Gastrocnemius medialis (tissue), 4 donors: ENCODE measurements at regions not wholly inside any gene's neighbourhood (a gene's known extent, or its start where the extent isn't known, plus 50 kb on each side); places are given as distances from the start of the nearest gene placed in this dataset.

Experiments used
- ATAC-seq, 2 donors: fragments of 150-250 bp; one replicate each; pipeline ENCODE4 v1.9.1; 2016
- DNase-seq, 2 donors: peaks; one replicate each; pipeline ENCODE4 v3.0.0-alpha.2; 2019
- H3K27ac ChIP-seq, 4 donors: fragments of 200-600 bp; sonication (generic); 1 replicate in 1 of 4; 2 replicates in 3 of 4; pipeline ENCODE4 v1.5.1; 2016 to 2018; ENCODE audit warnings: mild to moderate bottlenecking in 2 of 4, moderate library complexity in 1 of 4
- H3K27me3 ChIP-seq, 3 donors: fragments of 200-600 bp; sonication (generic) in 2 of 3; 1 replicate in 1 of 3; 2 replicates in 2 of 3; pipeline versions ENCODE4 v1.5.1 to v1.6.0; 2016 to 2019; ENCODE audit warnings: mild to moderate bottlenecking in 1 of 3, moderate library complexity in 1 of 3
- H3K36me3 ChIP-seq, 2 donors: fragments of 200-600 bp; sonication (generic) in 1 of 2; one replicate each; pipeline ENCODE4 v1.5.1; 2017 to 2018
- H3K4me1 ChIP-seq, 2 donors: fragments of 200-600 bp; sonication (generic) in 1 of 2; one replicate each; pipeline ENCODE4 v1.5.1; 2016 to 2017; ENCODE audit warnings: mild to moderate bottlenecking in 2 of 2
- H3K4me3 ChIP-seq, 4 donors: fragments of 200-600 bp; sonication (generic) in 3 of 4; 1 replicate in 1 of 4; 2 replicates in 3 of 4; pipeline ENCODE4 v1.5.1; 2016 to 2019; ENCODE audit warnings: mild to moderate bottlenecking in 2 of 4
- H3K9me3 ChIP-seq, 3 donors: fragments of 200-600 bp; sonication (generic) in 2 of 3; 1 replicate in 1 of 3; 2 replicates in 2 of 3; pipeline ENCODE4 v1.5.1; 2016 to 2019
- CTCF ChIP-seq, 5 experiments: fragments of 450-650 bp in 3 of 5; fragments of 200-600 bp in 2 of 5; sonication (generic) in 2 of 5; IDR thresholded peaks in 4 of 5; conservative IDR thresholded peaks in 1 of 5; 1 replicate in 4 of 5; 2 replicates in 1 of 5; pipeline ENCODE4 v1.5.1; 2016 to 2019; ENCODE audit warnings: antibody characterized with exemption in 5 of 5, mild to moderate bottlenecking in 3 of 5, moderate library complexity in 3 of 5
- POLR2A ChIP-seq, 2 donors: fragments of 450-650 bp; IDR thresholded peaks; one replicate each; pipeline ENCODE4 v1.6.1; 2017; ENCODE audit warnings: antibody characterized with exemption in 2 of 2, mild to moderate bottlenecking in 2 of 2, moderate library complexity in 2 of 2
- in situ Hi-C, 4 donors: fragments of 200-750 bp; cut with MboI; loops; one replicate each; pipeline versions ENCODE4 v1.15.0 to v1.8.0; 2017; ENCODE audit warnings: low sequenced_read_pairs in 4 of 4
- intact Hi-C: fragments of 100-400 bp; cut with DNase I; formaldehyde crosslinking; loops from one replicate; pipeline ENCODE4 v1.15.1; 2023; ENCODE audit warnings: low total_unique reads

- DNase-seq (no peak), ATAC-seq (no peak)
- Histone ChIP-seq H3K9me3 (no peaks in the 10 kb centered on the region), H3K27me3 (no peaks in the 10 kb centered on the region), H3K27ac (no peak overlapping the region), H3K4me3 (no peak overlapping the region), H3K36me3 (no peaks in the 10 kb centered on the region), H3K4me1 (no peaks in the 10 kb centered on the region)
- no peak for TF ChIP-seq CTCF (IDR thresholded peaks at IDR 0.05 in 4 of 5, conservative IDR thresholded peaks at IDR 0.05 in 1 of 5)
- no peak for TF ChIP-seq POLR2A (IDR thresholded peaks at IDR 0.05)
- in situ Hi-C loops: no loop called here
- intact Hi-C loops: no loop called here
Measured at GRCh38 chr18:27353273-27353672, 168.2 kb upstream of the CHST9 start.

- H3K27me3 ChIP-seq: no peaks in the 10 kb centered on the region
- in situ Hi-C loops (no loop called here), intact Hi-C loops (no loop called here)
- H3K4me1 ChIP-seq: no peaks in the 10 kb centered on the region
- DNase-seq (no peak), ATAC-seq (no peak)
- TF ChIP-seq CTCF (IDR thresholded peaks at IDR 0.05 in 4 of 5, conservative IDR thresholded peaks at IDR 0.05 in 1 of 5): no peak
- TF ChIP-seq POLR2A (IDR thresholded peaks at IDR 0.05): no peak
- H3K27ac ChIP-seq: no peak overlapping the region
- no peaks in the 10 kb centered on the region for H3K36me3 ChIP-seq
- no peak overlapping the region for H3K4me3 ChIP-seq
- no peaks in the 10 kb centered on the region for H3K9me3 ChIP-seq
Measured at GRCh38 chr18:27349284-27349882, 164.3 kb upstream of the CHST9 start.

- DNase-seq (no peak), ATAC-seq (no peak)
- no peak for TF ChIP-seq POLR2A (IDR thresholded peaks at IDR 0.05)
- Histone ChIP-seq H3K27ac (no peak overlapping the region), H3K9me3 (no peaks in the 10 kb centered on the region), H3K36me3 (no peaks in the 10 kb centered on the region), H3K4me1 (no peaks in the 10 kb centered on the region), H3K27me3 (no peaks in the 10 kb centered on the region), H3K4me3 (no peak overlapping the region)
- in situ Hi-C loops: no loop called here
- intact Hi-C loops: no loop called here
Measured at GRCh38 chr18:27331606-27332005, 146.5 kb upstream of the CHST9 start.

- H3K4me3 ChIP-seq: no peak overlapping the region
- TF ChIP-seq CTCF (IDR thresholded peaks at IDR 0.05 in 4 of 5, conservative IDR thresholded peaks at IDR 0.05 in 1 of 5): no peak
- TF ChIP-seq POLR2A (IDR thresholded peaks at IDR 0.05): no peak
- intact Hi-C loops: no loop called here
- in situ Hi-C loops: no loop called here
- ATAC-seq (no peak), DNase-seq (no peak)
- H3K27ac ChIP-seq: no peak overlapping the region
- H3K36me3 ChIP-seq: no peaks in the 10 kb centered on the region
- H3K27me3 ChIP-seq: no peaks in the 10 kb centered on the region
- H3K4me1 ChIP-seq: peaks cover 3 to 9% of the 10 kb centered on the region in 2 donors
- no peaks in the 10 kb centered on the region for H3K9me3 ChIP-seq
Measured at GRCh38 chr18:27314996-27315395, 129.9 kb upstream of the CHST9 start.

GRCh38 chr18:27313678-27314077 lies 128.6 kb upstream of the CHST9 start:
- TF ChIP-seq CTCF (IDR thresholded peaks at IDR 0.05 in 4 of 5, conservative IDR thresholded peaks at IDR 0.05 in 1 of 5) (no peak), POLR2A (IDR thresholded peaks at IDR 0.05) (no peak)
- no peaks in the 10 kb centered on the region for H3K36me3 ChIP-seq
- intact Hi-C loops (no loop called here), in situ Hi-C loops (no loop called here)
- H3K4me1 ChIP-seq: peaks cover 3 to 9% of the 10 kb centered on the region in 2 donors
- DNase-seq (no peak), ATAC-seq (no peak)
- no peaks in the 10 kb centered on the region for H3K9me3 ChIP-seq
- no peak overlapping the region for H3K27ac ChIP-seq
- no peak overlapping the region for H3K4me3 ChIP-seq
- H3K27me3 ChIP-seq: no peaks in the 10 kb centered on the region
